HCT116 (cell line): ENCODE measurements at regions not wholly inside any gene's neighbourhood (a gene's known extent, or its start where the extent isn't known, plus 50 kb on each side); places are given as distances from the start of the nearest gene placed in this dataset.

Source experiments
- CTCF ChIP-seq, 3 experiments: fragments of 200-600 bp in 1 of 3; sonication (generic) in 1 of 3; IDR thresholded peaks in 2 of 3; conservative IDR thresholded peaks in 1 of 3; 2 replicates each; pipeline ENCODE4 v1.5.1; 2012 to 2017; ENCODE audit warnings: low read depth in 2 of 3, low read length in 2 of 3, antibody characterized with exemption in 1 of 3, borderline replicate concordance in 1 of 3, control low read depth in 1 of 3, mild to moderate bottlenecking in 1 of 3, mixed read lengths in 1 of 3, mixed run types in 1 of 3, moderate library complexity in 1 of 3; ENCODE audit not compliant: insufficient read depth in 1 of 3
- ELF1 ChIP-seq: IDR thresholded peaks from 2 replicates; pipeline ENCODE4 v1.6.1; 2012; ENCODE audit warnings: low read depth, borderline replicate concordance
- EZH2phosphoT487 ChIP-seq: fragments of 200-600 bp; IDR thresholded peaks from 2 replicates; pipeline ENCODE4 v1.6.1; 2018; ENCODE audit warnings: antibody characterized with exemption, borderline replicate concordance
- JUND ChIP-seq: IDR thresholded peaks from 2 replicates; pipeline ENCODE4 v1.6.1; 2012
- POLR2A ChIP-seq: IDR thresholded peaks from 2 replicates; pipeline ENCODE4 v1.7.0; 2011; ENCODE audit warnings: borderline replicate concordance; ENCODE audit not compliant: insufficient read depth, insufficient read length; ENCODE audit errors: extremely low read depth
- POLR2AphosphoS5 ChIP-seq: IDR thresholded peaks from 2 replicates; pipeline ENCODE4 v1.6.1; 2011; ENCODE audit warnings: mild to moderate bottlenecking, low read depth, low read length, moderate library complexity
- SRF ChIP-seq: IDR thresholded peaks from 2 replicates; pipeline ENCODE4 v1.6.1; 2012; ENCODE audit warnings: low read depth
- TCF7L2 ChIP-seq: IDR thresholded peaks from 2 replicates; pipeline ENCODE4 v1.7.0; 2011; ENCODE audit warnings: borderline replicate concordance, inconsistent platforms; ENCODE audit not compliant: insufficient read depth, insufficient read length; ENCODE audit errors: extremely low read depth
- YY1 ChIP-seq: IDR thresholded peaks from 2 replicates; pipeline ENCODE4 v1.6.1; 2011; ENCODE audit warnings: low read length, low read depth, moderate library complexity, mild to moderate bottlenecking; ENCODE audit not compliant: insufficient replicate concordance; ENCODE audit errors: extremely low read depth
- ZBTB33 ChIP-seq: IDR thresholded peaks from 2 replicates; pipeline ENCODE4 v1.6.1; 2011; ENCODE audit warnings: mild to moderate bottlenecking, low read length, moderate library complexity; ENCODE audit not compliant: insufficient replicate concordance; ENCODE audit errors: extremely low read depth
- ZFX ChIP-seq: fragments of 450-650 bp; IDR thresholded peaks from 2 replicates; pipeline ENCODE4 v1.6.1; 2017
- ZNF274 ChIP-seq: fragments of 200-500 bp; sonication (Bioruptor generic); IDR thresholded peaks from 2 replicates; pipeline ENCODE4 v1.6.1; 2014; ENCODE audit warnings: mild to moderate bottlenecking, low read depth, low read length, inconsistent platforms

GRCh38 chr3:98972720-98973119 is 71.2 kb upstream of the DCBLD2 start:
- no peak for TF ChIP-seq CTCF (IDR thresholded peaks at IDR 0.05 in 2 of 3, conservative IDR thresholded peaks at IDR 0.05 in 1 of 3; ENCODE audit: borderline replicate concordance in 1 of 3, insufficient read depth in 1 of 3, low read depth in 2 of 3, low read length in 2 of 3)
- no peak for TF ChIP-seq YY1
- TF ChIP-seq ELF1: no peak
- TF ChIP-seq EZH2phosphoT487: no peak
- no peak for TF ChIP-seq ZFX
- TF ChIP-seq SRF: no peak
- TF ChIP-seq POLR2AphosphoS5: no peak
- TF ChIP-seq TCF7L2: no peak
- no peak for TF ChIP-seq JUND
- TF ChIP-seq ZBTB33: no peak
- no peak for TF ChIP-seq POLR2A
- no peak for TF ChIP-seq ZNF274
